Transverse colon (tissue), 4 donors: ENCODE measurements at regions not wholly inside any gene's neighbourhood (a gene's known extent, or its start where the extent isn't known, plus 50 kb on each side); places are given as distances from the start of the nearest gene placed in this dataset.

Experiments
- DNase-seq: peaks from one replicate; pipeline ENCODE4 v3.0.0-alpha.2; 2019
- H3K27ac ChIP-seq, 4 donors: fragments of 200-600 bp; sonication (generic); 2 replicates each; pipeline ENCODE4 v1.5.1; 2016 to 2018; ENCODE audit warnings: inconsistent platforms in 4 of 4
- H3K27me3 ChIP-seq: fragments of 200-600 bp; sonication (generic); 2 replicates; pipeline ENCODE4 v1.5.1; 2017; ENCODE audit warnings: inconsistent platforms
- H3K36me3 ChIP-seq, 4 donors: fragments of 200-600 bp; sonication (generic); 2 replicates each; pipeline ENCODE4 v1.5.1; 2017 to 2019; ENCODE audit warnings: inconsistent platforms in 4 of 4
- H3K4me1 ChIP-seq, 4 donors: fragments of 200-600 bp; sonication (generic); 2 replicates each; pipeline ENCODE4 v1.5.1; 2017 to 2020; ENCODE audit warnings: inconsistent platforms in 4 of 4
- H3K4me3 ChIP-seq, 4 donors: fragments of 200-600 bp; sonication (generic); 1 replicate in 1 of 4; 2 replicates in 3 of 4; pipeline versions ENCODE4 v1.5.1 to v1.6.1; 2017 to 2019; ENCODE audit warnings: inconsistent platforms in 4 of 4
- H3K9me3 ChIP-seq, 2 donors: fragments of 200-600 bp; sonication (generic); 2 replicates each; pipeline ENCODE4 v1.5.1; 2017 to 2019; ENCODE audit warnings: inconsistent platforms in 2 of 2
- EP300 ChIP-seq: sonication (generic); formaldehyde crosslinking; IDR thresholded peaks from one replicate; pipeline ENCODE4 v1.6.1; 2017; ENCODE audit warnings: antibody characterized with exemption, low read depth
- POLR2A ChIP-seq: fragments of 450-650 bp; IDR thresholded peaks from one replicate; pipeline ENCODE4 v1.6.1; 2016; ENCODE audit warnings: antibody characterized with exemption, mild to moderate bottlenecking, moderate library complexity
- POLR2AphosphoS5 ChIP-seq, 3 donors: sonication (generic); formaldehyde crosslinking; IDR thresholded peaks; one replicate each; pipeline ENCODE4 v1.6.1; 2016; ENCODE audit warnings: antibody characterized with exemption in 3 of 3
- WGBS, 2 donors: methylation state at CpG; one replicate each; pipeline ENCODE4 v1.1.5; 2018; ENCODE audit warnings: low coverage in 1 of 2; 5-methylcytosine and 5-hydroxymethylcytosine counted together
- in situ Hi-C, 4 donors: fragments of 200-750 bp; cut with MboI; loops; one replicate each; pipeline versions ENCODE4 v1.15.0 to v1.15.1; 2017; ENCODE audit warnings: low sequenced_read_pairs in 3 of 4, low pct_ligation_motif_present in 1 of 4, low pct_unique_long_range_greater_than_20kb in 1 of 4
- intact Hi-C: fragments of 100-400 bp; cut with DNase I; formaldehyde crosslinking; loops from one replicate; pipeline ENCODE4 v1.15.1; 2023; ENCODE audit warnings: low total_unique reads
- TF ChIP-seq, protein P1 (sequence below), 5 experiments: fragments of 200-600 bp in 3 of 5; fragments of 450-650 bp in 2 of 5; sonication (generic) in 3 of 5; IDR thresholded peaks; 1 replicate in 2 of 5; 2 replicates in 3 of 5; pipeline ENCODE4 v1.5.1; 2016 to 2017; ENCODE audit warnings: antibody characterized with exemption in 5 of 5, inconsistent platforms in 3 of 5, mild to moderate bottlenecking in 2 of 5, moderate library complexity in 1 of 5

DNA sequence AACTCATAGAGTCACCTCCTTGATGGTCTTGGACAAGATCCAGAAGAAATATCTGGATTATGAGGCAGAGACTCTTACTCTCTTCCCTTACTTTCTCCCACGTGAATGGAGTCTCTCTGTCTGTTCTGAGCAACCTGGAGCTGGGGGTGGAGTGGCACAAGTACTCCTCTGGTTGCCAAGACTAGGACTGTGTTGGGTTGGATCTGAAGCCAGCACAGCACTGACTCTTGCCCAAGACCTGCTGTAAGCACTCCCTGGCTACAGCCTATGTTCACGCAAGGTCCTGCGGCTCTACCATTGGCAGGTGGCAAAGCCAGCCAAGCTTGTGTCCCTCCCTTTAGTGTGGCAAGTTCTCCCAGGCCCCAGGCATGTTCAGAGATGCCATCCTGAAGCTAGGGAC lies 488.2 kb upstream of the NRG3 start:
- no peak overlapping the region for H3K4me3 ChIP-seq
- no peaks in the 10 kb centered on the region for H3K36me3 ChIP-seq
- H3K9me3 ChIP-seq = peaks cover 0 to 3% of the 10 kb centered on the region in 2 donors
- in situ Hi-C loops = no loop called here
- no peak overlapping the region for H3K27ac ChIP-seq
- WGBS, 2 donors = 17 to 82% methylated on average over 1 to 3 of the region's 3 CpGs
- no peak for DNase-seq
- TF ChIP-seq POLR2AphosphoS5 (IDR thresholded peaks at IDR 0.05) (no peak), EP300 (no peak), POLR2A (no peak)
- TF ChIP-seq, protein P1, sequence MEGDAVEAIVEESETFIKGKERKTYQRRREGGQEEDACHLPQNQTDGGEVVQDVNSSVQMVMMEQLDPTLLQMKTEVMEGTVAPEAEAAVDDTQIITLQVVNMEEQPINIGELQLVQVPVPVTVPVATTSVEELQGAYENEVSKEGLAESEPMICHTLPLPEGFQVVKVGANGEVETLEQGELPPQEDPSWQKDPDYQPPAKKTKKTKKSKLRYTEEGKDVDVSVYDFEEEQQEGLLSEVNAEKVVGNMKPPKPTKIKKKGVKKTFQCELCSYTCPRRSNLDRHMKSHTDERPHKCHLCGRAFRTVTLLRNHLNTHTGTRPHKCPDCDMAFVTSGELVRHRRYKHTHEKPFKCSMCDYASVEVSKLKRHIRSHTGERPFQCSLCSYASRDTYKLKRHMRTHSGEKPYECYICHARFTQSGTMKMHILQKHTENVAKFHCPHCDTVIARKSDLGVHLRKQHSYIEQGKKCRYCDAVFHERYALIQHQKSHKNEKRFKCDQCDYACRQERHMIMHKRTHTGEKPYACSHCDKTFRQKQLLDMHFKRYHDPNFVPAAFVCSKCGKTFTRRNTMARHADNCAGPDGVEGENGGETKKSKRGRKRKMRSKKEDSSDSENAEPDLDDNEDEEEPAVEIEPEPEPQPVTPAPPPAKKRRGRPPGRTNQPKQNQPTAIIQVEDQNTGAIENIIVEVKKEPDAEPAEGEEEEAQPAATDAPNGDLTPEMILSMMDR (IDR thresholded peaks at IDR 0.05) = no peak
- H3K27me3 ChIP-seq = no peaks in the 10 kb centered on the region
- intact Hi-C loops = no loop called here
- H3K4me1 ChIP-seq = no peaks in the 10 kb centered on the region

DNA sequence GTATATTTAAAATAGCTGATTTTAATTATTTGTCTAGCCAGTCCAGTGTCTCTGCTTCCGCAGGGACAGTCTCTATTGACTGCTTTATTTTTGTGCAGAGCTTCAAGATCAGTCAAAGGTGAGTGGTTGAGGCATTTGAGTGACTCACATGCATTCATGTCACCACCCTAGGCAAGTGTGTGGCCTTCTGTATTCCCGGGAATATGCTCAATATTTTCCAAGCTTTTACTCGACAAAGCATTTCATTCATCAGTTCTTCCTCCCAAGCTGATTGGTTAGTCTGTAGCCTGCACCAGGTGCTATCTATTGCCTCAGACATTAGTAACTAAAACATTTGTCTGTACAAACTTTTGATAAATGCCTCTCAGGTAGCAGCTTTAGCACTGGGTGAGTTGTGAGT lies 471.5 kb upstream of the NRG3 start:
- Histone ChIP-seq H3K27ac (no peak overlapping the region), H3K36me3 (no peaks in the 10 kb centered on the region), H3K27me3 (no peaks in the 10 kb centered on the region), H3K9me3 (no peaks in the 10 kb centered on the region), H3K4me1 (no peaks in the 10 kb centered on the region), H3K4me3 (no peak overlapping the region)
- DNase-seq = no peak
- intact Hi-C loops = no loop called here
- 60 to 77% methylated on average over 1 to 3 of the region's 3 CpGs for WGBS, 2 donors
- in situ Hi-C loops = no loop called here
- TF ChIP-seq POLR2A (no peak), EP300 (no peak), POLR2AphosphoS5 (IDR thresholded peaks at IDR 0.05) (no peak)
- TF ChIP-seq, protein P1 (IDR thresholded peaks at IDR 0.05) = no peak

DNA sequence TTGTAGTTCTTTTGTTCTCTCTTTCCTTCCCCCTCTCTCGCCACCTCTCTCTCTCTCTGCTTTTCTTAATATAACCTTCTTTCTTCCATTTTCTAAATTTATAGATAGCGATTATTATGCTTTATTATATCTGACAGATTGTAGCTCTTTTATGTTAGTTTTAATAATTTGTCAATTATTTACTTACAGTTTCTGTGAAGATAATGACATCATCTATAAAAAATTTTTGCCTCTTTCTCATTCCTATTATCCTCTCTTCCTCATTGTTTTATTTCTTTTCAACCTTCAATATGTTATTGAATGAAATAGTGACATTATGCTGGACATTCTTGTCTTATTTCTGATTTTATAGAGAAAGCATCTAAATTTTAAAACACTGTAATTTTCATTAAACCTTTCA lies 469.6 kb upstream of the NRG3 start:
- in situ Hi-C loops = no loop called here
- intact Hi-C loops = no loop called here
- no peak for DNase-seq
- Histone ChIP-seq H3K27me3 (no peaks in the 10 kb centered on the region), H3K27ac (no peak overlapping the region), H3K4me3 (no peak overlapping the region), H3K4me1 (no peaks in the 10 kb centered on the region), H3K9me3 (no peaks in the 10 kb centered on the region), H3K36me3 (no peaks in the 10 kb centered on the region)
- WGBS, 2 donors = 81 to 94% methylated on average over 2 of the region's 2 CpGs
- no peak for TF ChIP-seq POLR2A
- TF ChIP-seq POLR2AphosphoS5 (IDR thresholded peaks at IDR 0.05) = no peak
- TF ChIP-seq, protein P1 (IDR thresholded peaks at IDR 0.05) = no peak
- TF ChIP-seq EP300 = no peak

DNA sequence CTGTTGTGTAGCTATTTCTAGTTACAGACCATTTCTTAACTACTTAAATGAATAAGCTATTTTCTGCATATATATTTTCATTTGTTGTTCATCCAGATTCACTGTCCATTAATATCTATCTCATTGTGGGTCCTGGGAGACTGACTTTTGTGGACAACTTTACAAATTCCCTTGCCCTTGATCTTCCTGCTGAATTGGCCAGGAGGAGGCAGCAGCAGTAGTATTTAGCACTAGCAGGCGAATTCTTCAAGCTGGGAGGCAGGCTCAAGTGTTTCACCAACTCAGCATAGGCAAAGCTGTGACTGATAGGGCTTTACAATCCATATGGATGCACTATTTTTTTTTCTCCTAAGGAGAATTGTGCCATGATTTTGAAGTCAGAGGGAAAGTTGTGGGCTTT lies 461.0 kb upstream of the NRG3 start:
- no peaks in the 10 kb centered on the region for H3K4me1 ChIP-seq
- in situ Hi-C loops (no loop called here), intact Hi-C loops (no loop called here)
- H3K27ac ChIP-seq = no peak overlapping the region
- 26 to 50% methylated on average over 1 of the region's 1 CpG for WGBS, 2 donors
- no peak overlapping the region for H3K4me3 ChIP-seq
- TF ChIP-seq, protein P1 (IDR thresholded peaks at IDR 0.05) = no peak
- no peak for TF ChIP-seq EP300
- TF ChIP-seq POLR2AphosphoS5 (IDR thresholded peaks at IDR 0.05) = no peak
- TF ChIP-seq POLR2A = no peak
- no peaks in the 10 kb centered on the region for H3K27me3 ChIP-seq
- no peaks in the 10 kb centered on the region for H3K36me3 ChIP-seq
- DNase-seq = no peak
- no peaks in the 10 kb centered on the region for H3K9me3 ChIP-seq
